ENCODE measurements at regions not wholly inside any gene's neighbourhood (a gene's known extent, or its start where the extent isn't known, plus 50 kb on each side); places are given as distances from the start of the nearest gene placed in this dataset.

DNA sequence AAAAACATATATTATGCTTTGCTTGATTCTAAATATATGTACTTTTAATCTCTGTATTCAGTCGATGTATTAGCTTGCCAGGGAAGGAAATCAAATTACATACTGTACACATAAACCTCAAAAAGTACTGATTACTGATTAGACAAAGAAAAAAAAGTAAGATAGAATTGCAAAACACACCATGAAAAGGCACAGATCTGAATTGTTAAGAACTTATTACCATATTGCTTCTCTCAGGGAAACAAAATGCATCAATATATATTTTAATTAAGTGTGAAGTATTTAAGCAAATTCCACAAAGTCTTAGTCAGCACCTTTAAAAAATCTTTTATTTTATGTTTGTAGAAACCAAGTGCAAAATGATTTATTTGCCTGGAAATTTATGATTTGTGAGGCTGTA, 309.3 kb downstream of the RNF144A start:
- WGBS (ENCODE audit: insufficient coverage): no CpG with 5 or more reads among the region's 1 CpG
- Mint-ChIP-seq H3K4me3 (no peak overlapping the region), H3K9me3 (peaks cover 3 to 9% (median 5%) of the 10 kb centered on the region in 7 donors), H3K36me3 (no peaks in the 10 kb centered on the region), H3K27ac (no peak overlapping the region), H3K27me3 (ENCODE audit: low read depth in 3 of 3) (no peaks in the 10 kb centered on the region), H3K4me1 (no peaks in the 10 kb centered on the region)
- TF ChIP-seq, protein P1, sequence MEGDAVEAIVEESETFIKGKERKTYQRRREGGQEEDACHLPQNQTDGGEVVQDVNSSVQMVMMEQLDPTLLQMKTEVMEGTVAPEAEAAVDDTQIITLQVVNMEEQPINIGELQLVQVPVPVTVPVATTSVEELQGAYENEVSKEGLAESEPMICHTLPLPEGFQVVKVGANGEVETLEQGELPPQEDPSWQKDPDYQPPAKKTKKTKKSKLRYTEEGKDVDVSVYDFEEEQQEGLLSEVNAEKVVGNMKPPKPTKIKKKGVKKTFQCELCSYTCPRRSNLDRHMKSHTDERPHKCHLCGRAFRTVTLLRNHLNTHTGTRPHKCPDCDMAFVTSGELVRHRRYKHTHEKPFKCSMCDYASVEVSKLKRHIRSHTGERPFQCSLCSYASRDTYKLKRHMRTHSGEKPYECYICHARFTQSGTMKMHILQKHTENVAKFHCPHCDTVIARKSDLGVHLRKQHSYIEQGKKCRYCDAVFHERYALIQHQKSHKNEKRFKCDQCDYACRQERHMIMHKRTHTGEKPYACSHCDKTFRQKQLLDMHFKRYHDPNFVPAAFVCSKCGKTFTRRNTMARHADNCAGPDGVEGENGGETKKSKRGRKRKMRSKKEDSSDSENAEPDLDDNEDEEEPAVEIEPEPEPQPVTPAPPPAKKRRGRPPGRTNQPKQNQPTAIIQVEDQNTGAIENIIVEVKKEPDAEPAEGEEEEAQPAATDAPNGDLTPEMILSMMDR (IDR thresholded peaks at IDR 0.05): no peak
- Histone ChIP-seq H3K9ac (ENCODE audit: insufficient read depth, low read length, poor library complexity, severe bottlenecking) (no peak overlapping the region), H3K79me2 (ENCODE audit: insufficient read depth, low read length) (no peaks in the 10 kb centered on the region), H3K27me3 (ENCODE audit: control insufficient read depth in 2 of 2, insufficient read depth in 2 of 2, low read length in 2 of 2) (no peaks in the 10 kb centered on the region), H4K20me1 (ENCODE audit: insufficient read depth, low read length) (no peaks in the 10 kb centered on the region), H2AFZ (ENCODE audit: insufficient read depth, low read depth, low read length, poor library complexity, severe bottlenecking) (no peak overlapping the region), H3K4me3 (replicated peaks in 1 of 3; ENCODE audit: low read depth in 2 of 3, low read length in 3 of 3) (no peak overlapping the region), H3K4me1 (ENCODE audit: control insufficient read depth in 1 of 2, insufficient read depth in 2 of 2, low read length in 2 of 2) (no peaks in the 10 kb centered on the region), H3K4me2 (replicated peaks; ENCODE audit: extremely low read depth, low read length, poor library complexity, severe bottlenecking) (no peak overlapping the region), H3K36me3 (replicated peaks in 1 of 2; ENCODE audit: control insufficient read depth in 1 of 2, insufficient read depth in 2 of 2, low read length in 2 of 2) (no peaks in the 10 kb centered on the region), H3K9me3 (replicated peaks in 1 of 2; ENCODE audit: control insufficient read depth in 1 of 2, insufficient read depth in 1 of 2, low read length in 2 of 2) (peaks cover 0 to 4% of the 10 kb centered on the region in 2 donors), H3K27ac (ENCODE audit: low read depth in 1 of 2, low read length in 2 of 2) (no peak overlapping the region)
- no peak for DNase-seq
- intact Hi-C loops (cut with micrococcal nuclease): no loop called here

DNA sequence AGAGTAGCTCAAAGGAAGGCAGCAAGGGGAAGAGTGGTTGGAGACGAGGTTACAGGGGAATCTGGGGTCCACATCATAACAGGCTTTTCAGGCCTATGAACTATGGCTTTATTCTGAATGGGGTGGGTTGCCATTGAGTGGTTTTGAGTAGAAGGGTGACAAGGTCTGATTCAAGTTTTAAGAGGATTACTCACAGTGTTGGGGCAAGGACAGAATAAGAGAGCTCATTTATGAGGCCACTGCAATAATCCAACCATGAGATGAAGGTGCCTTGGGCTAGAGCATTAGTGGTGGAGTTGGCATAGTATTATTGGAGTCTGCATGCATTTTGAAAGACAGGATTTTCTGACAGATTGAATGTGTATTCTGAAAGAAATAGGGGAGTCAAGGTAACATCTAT, 315.9 kb downstream of the RNF144A start:
- DNase-seq: no peak
- Histone ChIP-seq H3K4me2 (replicated peaks; ENCODE audit: extremely low read depth, low read length, poor library complexity, severe bottlenecking) (no peak overlapping the region), H3K4me3 (replicated peaks in 1 of 3; ENCODE audit: low read depth in 2 of 3, low read length in 3 of 3) (no peak overlapping the region), H3K79me2 (ENCODE audit: insufficient read depth, low read length) (no peaks in the 10 kb centered on the region), H3K4me1 (ENCODE audit: control insufficient read depth in 1 of 2, insufficient read depth in 2 of 2, low read length in 2 of 2) (no peaks in the 10 kb centered on the region), H3K36me3 (replicated peaks in 1 of 2; ENCODE audit: control insufficient read depth in 1 of 2, insufficient read depth in 2 of 2, low read length in 2 of 2) (no peaks in the 10 kb centered on the region), H4K20me1 (ENCODE audit: insufficient read depth, low read length) (no peaks in the 10 kb centered on the region), H3K9ac (ENCODE audit: insufficient read depth, low read length, poor library complexity, severe bottlenecking) (no peak overlapping the region), H3K27ac (ENCODE audit: low read depth in 1 of 2, low read length in 2 of 2) (no peak overlapping the region), H3K9me3 (replicated peaks in 1 of 2; ENCODE audit: control insufficient read depth in 1 of 2, insufficient read depth in 1 of 2, low read length in 2 of 2) (no peaks in the 10 kb centered on the region), H3K27me3 (ENCODE audit: control insufficient read depth in 2 of 2, insufficient read depth in 2 of 2, low read length in 2 of 2) (no peaks in the 10 kb centered on the region), H2AFZ (ENCODE audit: insufficient read depth, low read depth, low read length, poor library complexity, severe bottlenecking) (no peak overlapping the region)
- Mint-ChIP-seq H3K27ac (no peak overlapping the region), H3K4me1 (no peaks in the 10 kb centered on the region), H3K27me3 (ENCODE audit: low read depth in 3 of 3) (peaks cover 0 to 3% (median 0%) of the 10 kb centered on the region in 3 donors), H3K4me3 (no peak overlapping the region), H3K9me3 (peaks cover 0 to 2% (median 0%) of the 10 kb centered on the region in 7 donors), H3K36me3 (no peaks in the 10 kb centered on the region)
- TF ChIP-seq, protein P1 (IDR thresholded peaks at IDR 0.05): no peak
- intact Hi-C loops (cut with micrococcal nuclease): no loop called here
- WGBS (ENCODE audit: insufficient coverage): 54% methylated on average over 1 of the region's 1 CpG

Data from CD14-positive monocyte (primary cell).